GM20431 (cell line): ENCODE measurements at regions not wholly inside any gene's neighbourhood (a gene's known extent, or its start where the extent isn't known, plus 50 kb on each side); places are given as distances from the start of the nearest gene placed in this dataset.

ENCODE experiments used
- in situ Hi-C: fragments of 300-500 bp; cut with MseI, MboI; formaldehyde crosslinking; loops from one replicate; pipeline ENCODE4 v1.15.0; 2020; ENCODE audit warnings: low sequenced_read_pairs; ENCODE audit not compliant: unreplicated experiment

DNA sequence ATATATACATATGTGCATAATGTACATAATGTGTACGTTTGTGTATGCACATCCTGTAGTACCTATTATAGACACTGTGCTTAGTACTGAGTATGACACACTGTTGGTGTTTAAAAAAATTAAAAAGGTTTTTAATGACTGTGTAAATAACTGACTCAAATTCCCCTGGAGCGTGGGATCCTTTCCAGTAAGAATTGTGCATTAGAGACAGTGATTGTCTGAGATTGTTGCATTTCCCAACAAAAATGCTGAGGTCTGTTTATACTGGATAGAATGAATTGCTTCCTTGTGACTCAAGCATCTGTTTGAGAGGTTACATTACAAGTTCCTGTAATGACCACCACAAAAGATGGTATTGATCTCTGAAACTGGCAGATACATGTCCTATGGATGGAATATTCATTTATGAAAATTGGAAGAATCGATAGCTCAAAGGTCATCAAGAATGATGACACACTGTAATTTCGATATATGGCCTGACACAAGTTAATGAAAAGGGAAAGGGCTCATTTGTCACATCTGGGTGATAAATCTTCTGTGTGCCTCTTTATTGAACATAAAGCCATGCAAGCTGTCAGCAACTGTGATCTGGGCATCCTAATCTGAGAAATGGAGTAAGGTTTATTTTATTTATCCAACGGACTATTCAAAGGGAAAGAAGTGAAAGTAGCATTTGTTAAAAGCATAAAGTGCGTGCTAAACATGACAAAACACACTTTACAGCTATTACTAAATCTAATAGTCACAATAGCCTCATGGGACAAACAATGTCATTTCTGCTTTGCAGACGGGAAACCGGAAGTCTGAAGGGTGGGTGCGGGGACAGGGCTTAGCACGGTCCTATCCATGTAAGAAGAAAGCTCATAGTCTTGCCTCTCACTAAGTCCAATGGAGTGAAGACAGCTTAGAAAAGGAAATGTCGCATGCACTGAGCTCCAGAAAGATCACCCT is 228.8 kb downstream of the CDH11 start:
- in situ Hi-C loops: no loop called here

DNA sequence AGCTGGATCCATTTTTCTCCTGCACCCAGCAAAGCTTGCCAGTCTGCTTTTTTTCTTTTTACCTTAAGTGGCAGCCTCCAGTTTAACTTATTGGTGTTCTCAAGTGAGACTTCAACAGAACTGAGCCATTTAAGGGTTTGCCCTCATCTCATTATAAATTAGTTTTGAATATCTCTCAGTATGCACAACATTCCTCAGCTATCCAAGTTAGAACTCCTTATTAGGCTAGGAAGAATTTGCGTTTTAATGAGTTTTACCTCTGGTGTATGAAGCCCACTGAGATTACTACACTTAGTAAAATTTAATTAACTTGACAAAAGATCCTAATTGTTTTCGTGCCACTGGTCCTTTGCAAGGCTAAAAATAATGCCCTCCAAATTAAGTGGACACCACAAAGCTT is 232.4 kb downstream of the CDH11 start:
- in situ Hi-C loops: no loop called here

DNA sequence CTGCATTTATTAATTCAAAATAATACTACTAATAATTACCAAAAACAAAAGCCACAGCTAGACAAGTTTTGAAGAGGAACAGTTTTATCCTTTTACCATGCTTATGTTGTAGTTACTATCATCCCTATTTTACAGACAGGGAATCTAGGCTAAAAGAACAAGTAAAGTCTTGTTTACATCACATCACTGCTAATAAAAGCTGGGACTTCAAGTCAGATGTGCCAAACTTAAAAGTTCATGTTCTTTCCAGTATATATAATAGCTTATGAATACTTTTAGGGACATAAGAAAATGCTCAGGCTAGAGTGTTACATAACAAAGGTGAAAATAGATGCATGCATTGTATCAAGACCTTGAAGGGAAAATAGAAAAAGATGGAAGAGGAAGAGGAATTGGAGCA is 234.2 kb downstream of the CDH11 start:
- in situ Hi-C loops: no loop called here

DNA sequence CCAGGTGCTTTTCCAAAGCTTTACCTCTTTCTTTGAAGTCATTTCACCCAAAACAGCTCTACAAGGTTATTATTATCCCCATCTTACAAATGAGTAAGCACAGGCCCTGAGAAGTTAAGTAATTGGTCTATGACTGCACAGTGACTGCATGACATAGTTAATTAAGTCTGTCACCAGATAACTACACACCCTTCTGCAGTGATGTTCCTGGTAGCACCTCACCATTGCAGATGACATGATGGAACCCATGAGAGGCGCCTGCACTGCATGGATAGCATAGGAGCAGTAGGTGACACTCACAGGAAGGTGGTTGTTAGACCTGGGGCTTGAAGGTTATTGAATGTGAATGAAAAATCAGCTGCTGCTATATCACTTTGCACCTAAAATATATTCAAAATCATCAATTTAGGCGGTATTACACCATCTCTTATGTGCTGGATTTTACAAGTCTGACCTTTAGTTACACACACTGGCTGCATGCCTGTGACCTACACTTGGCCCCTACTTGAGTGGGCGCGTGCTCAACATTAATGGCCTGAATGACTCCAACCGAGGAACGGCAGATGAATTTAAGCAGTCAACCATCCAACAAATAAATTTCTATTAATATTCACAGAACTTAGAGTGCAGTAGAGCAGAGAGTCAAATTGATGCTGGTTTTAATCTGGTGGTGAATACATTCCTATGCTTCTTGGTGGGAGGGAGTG is 239.6 kb downstream of the CDH11 start:
- in situ Hi-C loops: no loop called here

DNA sequence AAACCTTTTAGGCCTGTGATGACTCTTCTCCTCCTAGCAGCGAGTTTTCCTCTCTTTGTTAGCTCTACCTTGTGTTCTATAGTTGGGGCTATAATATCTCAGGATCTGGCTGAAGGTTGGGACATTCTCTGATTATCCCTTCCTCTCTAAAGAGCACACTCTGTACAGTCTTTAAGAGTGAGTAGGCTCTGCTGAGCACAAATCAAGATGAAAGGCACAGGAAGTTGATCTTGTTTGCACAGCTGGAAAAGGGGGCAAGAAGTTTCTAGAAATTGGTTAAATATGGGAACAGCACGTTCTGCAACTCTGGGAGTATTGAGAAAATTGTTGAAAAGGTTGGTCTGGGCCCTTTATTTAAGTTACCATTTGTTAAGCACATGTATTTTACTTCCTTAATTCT is 240.9 kb downstream of the CDH11 start:
- in situ Hi-C loops: no loop called here

DNA sequence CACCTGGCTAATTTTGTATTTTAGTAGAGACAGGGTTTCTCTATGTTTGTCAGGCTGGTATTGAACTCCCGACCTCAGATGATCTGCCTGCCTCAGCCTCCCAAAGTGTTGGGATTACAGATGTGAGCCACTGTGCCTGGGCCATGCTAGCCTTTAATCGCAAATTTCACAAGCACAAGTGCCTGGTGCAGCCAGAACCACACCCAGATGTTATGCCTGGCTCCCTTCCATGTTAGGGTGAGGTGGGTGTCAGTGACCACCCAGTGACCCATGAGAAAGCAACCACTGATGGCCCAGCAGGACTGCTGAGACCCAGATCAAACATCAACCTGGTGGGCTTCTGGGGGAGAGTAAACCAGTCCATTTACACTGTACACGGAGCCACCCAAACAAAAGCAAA is 241.9 kb downstream of the CDH11 start:
- in situ Hi-C loops: no loop called here

DNA sequence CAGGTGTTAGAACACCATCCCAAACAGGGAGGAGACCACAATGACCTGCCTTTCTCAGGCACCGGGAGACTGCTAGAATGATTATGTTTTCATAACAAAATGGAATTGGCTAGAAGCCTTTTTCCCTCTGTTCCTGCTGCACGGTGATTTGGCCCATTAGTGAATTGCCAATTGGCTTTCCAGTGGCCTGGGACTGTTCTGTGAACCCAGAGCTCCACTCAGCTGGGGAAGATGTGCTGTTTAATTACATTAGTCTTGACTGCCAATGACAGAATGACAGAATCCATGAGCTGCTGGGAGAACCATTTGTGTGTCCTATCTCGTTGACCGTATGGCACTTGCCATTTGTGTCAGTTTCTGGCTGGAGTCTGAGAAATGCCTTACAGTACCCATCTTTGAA is 242.9 kb downstream of the CDH11 start:
- in situ Hi-C loops: no loop called here

DNA sequence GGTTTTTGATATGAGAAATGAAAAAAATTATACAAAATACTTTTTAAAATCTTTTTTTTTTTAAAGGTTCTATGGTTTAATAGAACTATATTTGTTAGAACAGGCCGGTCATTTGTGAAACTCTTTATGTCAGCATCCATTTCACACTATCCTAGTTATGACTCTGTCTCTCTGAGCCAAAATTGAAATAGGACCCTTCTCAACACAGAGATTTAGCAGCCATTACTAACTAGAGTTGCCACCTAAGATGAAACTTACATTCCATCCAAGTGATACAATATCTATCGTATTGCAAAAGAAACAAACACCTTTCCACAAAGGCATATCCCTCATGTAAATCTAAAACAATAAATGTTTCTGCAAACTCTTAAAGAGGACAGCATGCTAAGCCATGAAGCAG is 249.8 kb downstream of the CDH11 start:
- in situ Hi-C loops: no loop called here

DNA sequence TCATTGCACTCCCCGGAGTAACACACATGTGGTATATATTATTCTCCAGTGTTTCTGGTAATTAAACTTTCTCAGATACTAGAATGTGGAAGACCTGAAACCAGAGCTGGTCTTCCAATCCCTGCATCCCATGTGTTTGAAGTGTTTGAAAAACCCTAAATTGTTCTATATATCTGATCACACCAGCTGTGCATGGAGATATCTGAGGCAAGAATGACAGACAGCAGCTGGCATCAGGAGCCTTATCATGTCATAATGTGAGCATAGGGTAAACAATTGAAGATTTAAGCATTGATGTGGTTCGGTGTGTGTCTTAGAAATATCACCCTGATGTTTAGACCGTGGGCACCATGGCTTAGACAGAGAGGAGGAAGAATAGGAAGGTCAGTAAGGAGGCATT is 251.0 kb downstream of the CDH11 start:
- in situ Hi-C loops: no loop called here

DNA sequence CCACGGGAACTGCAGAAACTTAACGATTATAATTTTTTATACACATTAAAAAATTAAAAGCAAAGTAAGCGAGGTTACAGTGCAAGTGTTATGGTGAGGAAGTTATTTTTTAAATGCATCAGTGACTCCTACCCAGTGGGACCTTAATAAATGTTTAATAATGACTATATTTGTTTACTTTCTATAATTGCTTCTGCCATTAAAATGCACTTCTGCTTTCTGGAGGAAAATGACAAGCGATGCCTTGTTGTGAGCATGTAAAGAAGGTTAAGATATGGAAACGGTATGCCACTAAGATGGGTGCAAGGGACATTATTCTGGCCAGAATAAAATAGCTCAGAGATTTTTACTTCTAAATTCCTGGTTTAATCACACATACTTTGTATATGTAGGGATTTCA is 252.1 kb downstream of the CDH11 start:
- in situ Hi-C loops: no loop called here

DNA sequence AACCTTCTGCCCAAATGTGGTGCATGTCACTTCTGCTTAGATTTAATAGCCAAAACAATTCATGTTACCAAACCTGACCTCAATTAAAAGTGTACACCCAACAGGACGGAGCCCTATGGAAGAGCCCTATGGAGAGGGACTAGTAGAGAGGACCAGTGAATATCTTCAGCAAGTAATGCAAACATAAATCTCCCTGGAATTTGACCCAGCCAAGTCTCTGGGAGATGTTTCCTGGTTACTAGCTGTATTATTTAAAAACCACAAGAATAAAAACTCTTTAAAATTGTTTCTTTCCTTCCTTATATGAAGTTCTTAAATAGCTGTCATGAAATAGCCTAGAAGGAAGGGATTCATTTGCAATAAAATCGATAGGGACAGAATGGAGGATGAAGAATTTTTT is 255.8 kb downstream of the CDH11 start:
- in situ Hi-C loops: no loop called here

DNA sequence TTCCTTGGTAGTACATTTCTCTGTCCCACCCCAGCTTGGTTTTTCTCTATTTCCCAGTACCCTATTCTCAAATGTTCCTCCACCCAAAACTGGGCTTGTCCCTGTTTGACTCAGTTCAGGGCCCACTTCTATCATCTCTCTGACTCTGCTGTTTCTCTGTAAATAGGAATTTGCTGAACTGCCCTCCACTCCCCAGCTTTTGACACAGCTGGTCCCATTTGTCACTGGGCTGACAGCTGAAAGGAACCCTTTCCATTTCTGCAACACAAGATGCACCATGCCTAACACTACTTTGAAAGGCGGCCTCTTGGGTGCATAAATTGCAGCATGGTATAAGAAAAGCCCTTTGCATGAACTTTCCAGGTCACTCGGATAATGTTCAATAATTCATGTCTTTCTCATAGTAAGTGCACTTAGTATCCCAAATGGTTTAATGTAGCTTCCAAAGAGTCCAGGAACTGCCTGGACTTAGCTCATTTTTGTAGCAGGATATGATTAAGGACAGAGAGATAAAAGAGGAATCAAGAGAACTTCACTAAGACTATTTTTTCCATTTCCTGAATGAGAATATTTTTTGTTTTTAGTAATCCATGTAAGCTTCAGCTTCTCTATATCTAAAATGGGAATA is 256.7 kb downstream of the CDH11 start:
- in situ Hi-C loops: no loop called here

DNA sequence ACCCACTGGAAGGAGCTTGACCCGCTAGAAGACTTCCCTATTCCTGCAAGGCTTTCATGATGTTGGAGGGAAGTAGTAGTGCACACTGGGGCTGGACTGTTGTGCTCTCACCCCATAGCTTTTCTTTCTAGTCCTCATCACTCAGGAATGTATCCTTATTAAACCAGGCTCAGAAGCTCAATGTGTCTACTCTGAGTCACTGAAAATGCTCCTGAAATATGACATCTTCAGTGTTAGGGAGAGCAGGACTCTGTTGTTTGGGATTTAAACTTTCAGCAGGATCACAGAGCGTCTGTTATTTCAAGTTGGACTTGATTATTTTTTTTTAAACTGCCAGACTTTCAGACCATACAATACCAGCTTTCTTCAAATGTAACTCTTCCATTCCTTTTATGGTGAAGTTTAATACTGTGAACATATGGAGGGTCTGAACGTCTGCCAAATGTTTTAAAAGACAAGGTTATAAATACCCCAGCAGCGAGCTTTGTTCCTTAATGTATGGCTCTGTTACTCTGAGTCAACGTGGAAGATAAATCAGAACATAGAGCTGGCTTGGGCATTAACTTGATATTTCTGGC is 257.5 kb downstream of the CDH11 start:
- in situ Hi-C loops: no loop called here

DNA sequence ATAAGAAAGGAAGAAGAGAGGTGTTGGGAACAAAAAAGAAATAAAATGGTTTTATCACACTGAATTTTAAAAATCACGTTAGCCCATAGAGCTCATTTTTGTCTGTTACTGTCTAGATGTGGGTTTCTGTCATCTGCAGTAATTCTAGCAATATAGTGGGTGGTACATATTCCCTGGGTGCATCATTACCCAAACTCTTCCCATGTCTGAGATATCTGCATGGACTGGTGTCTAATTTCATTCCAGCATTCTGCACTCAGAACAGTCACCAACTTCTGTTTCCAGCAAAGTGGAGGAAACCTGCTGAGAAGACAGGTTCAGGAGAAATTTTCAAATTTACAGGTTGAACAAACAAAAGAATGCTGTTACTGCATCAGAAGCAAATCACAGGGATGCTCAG is 263.8 kb downstream of the CDH11 start:
- in situ Hi-C loops: no loop called here

DNA sequence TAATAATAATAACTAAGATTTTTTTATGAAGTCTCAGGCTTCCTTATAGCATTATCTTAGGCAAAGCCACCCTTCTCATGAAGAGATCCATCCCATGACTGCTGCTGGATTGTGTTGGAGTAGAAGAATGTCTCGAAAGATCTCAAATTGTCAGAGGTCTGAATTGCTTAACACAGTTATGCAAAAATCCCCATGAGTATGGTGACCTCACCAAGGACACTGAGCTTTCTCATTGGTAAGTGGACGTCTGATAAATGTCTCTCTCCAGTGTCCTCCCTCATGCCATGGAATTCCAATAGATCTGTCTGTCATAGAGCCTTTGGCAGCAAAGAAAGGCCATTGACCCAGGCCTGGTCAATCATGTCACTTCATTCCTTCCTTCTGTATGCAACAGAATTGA is 264.5 kb downstream of the CDH11 start:
- in situ Hi-C loops: no loop called here

DNA sequence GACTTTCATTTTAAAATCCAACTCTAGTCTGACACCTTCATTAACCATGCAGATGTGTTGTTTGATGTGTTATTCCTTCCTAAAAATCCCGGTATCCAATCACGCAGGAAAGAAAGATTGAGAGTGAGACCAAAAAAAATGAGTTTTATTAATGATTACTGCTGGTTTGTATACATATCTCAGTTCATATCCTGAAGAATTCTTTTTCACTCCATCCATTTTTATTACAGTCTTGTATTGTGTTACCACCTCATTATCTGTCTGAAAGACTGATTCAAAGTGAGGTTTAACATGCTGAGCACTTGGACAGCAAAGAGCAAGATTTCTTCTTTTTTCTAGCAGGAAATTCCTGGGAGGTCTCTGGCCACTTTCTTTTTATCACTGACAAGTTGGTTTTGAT is 268.3 kb downstream of the CDH11 start:
- in situ Hi-C loops: no loop called here

DNA sequence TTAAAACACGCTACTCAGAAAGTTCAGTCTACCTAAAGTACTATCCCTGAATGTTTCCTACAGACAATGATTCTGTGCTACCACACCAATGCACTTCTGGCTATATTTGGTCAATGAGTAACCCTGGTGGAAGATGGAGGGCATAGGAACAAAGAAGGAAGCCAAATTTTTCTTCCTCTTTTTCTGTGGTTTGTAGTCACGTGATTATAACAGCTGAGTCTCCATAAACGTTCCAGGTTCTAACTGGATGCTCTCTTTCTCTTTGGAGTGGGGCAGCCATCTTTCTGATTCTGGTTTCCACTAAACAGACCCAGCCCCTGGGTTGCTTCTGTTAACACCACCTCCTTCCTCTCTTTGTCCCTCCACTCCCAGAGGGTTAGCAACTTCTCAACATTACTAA is 274.9 kb downstream of the CDH11 start:
- in situ Hi-C loops: no loop called here

DNA sequence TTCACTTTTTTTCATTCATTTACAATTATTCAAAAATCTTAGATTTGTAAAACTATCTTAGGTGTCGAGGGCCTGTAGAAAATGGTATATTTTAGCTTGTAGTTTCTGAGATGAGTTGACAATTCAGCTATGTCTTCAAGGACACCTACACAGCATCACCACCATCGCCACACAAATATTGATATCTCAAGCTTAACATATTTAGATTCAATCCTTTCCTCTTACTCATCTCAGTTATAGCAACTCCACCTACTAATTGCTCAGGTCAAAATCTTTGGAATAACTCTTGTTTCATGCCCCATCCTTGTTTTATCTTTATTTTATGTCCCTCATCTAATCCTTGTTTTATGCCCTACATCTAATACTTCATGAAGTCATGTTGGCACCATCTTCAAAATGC is 276.8 kb downstream of the CDH11 start:
- in situ Hi-C loops: no loop called here

DNA sequence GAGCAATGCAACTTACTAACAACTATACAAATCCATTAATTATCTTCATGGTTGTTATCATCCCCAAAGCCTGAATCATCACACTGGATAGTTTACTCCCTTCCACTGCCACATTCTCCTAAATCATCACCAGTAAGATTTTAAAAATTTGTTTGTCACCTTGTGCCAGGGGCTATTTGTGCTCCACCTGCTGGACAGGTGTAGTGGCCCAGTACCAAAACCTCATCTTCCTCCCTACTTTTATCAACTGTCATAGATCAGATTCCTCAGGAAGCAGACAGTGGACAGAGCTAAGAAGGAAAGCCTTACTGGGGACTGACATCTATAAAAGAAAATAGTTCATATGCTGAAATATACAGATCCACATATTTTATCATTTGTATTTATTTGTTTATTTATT is 280.4 kb downstream of the CDH11 start:
- in situ Hi-C loops: no loop called here

DNA sequence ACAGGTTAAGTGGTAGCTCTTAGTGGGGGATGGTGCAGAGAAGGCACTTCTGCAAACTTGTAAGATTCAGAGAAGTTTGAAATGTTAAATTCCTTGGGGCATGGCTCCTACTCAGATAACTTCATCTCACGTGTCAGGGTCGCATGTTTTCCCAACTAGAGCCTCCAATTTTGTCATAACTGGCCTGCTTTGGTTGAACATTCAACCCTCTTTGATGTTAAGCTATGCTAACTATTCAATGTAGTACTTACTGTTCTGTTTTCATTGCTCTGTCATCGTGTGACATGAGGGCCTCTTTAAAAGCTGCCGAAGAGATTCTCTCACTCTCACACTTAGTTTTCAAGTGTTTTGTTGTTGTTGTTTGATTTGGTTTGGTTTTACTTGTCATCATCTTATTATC is 280.8 kb downstream of the CDH11 start:
- in situ Hi-C loops: no loop called here

DNA sequence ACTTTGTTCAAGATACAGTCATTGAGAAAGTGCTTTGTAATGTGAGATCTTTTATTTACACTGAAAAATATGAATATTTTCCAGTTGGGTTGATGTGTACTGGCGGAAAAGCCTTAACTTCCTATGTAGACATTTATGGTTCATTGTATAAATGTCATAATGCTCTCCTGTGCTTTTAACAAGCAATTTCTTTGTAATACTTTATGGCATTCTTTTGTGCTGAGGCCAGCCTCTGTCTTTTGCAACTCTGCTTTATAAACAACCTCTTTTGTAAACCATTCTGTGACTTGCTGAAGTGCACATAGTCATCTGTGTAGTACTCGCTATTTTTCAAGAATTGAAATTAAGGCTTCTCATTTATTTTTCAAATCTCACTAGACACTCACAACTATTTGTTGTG is 291.2 kb downstream of the CDH11 start:
- in situ Hi-C loops: no loop called here
